ENCODE measurements at regions not wholly inside any gene's neighbourhood (a gene's known extent, or its start where the extent isn't known, plus 50 kb on each side); places are given as distances from the start of the nearest gene placed in this dataset.

GRCh38 chr5:60387051-60387440 lies 312.9 kb downstream of the DEPDC1B start:
- Histone ChIP-seq H2AFZ (ENCODE audit: low read length) (no peak overlapping the region), H3K27ac (ENCODE audit: extremely low read length, insufficient read depth, low read length) (no peak overlapping the region), H4K20me1 (ENCODE audit: insufficient read depth, low read length) (no peaks in the 10 kb centered on the region), H3K9ac (ENCODE audit: insufficient read depth, low read depth, low read length) (no peak overlapping the region), H3K79me2 (ENCODE audit: insufficient read depth, low read length) (no peaks in the 10 kb centered on the region), H3K4me3 (replicated peaks in 1 of 3; ENCODE audit: insufficient read depth in 1 of 3, low read depth in 2 of 3, low read length in 3 of 3) (no peak overlapping the region), H3K4me1 (ENCODE audit: insufficient read depth, low read length) (peaks cover 7% of the 10 kb centered on the region; the same call in 1 of the 2 replicates), H3K9me3 (ENCODE audit: low read length) (no peaks in the 10 kb centered on the region), H3K36me3 (replicated peaks in 1 of 2; ENCODE audit: control insufficient read depth in 1 of 2, insufficient read depth in 2 of 2, low read length in 2 of 2) (no peaks in the 10 kb centered on the region), H3K27me3 (ENCODE audit: control insufficient read depth in 1 of 2, insufficient read depth in 2 of 2, low read length in 2 of 2) (no peaks in the 10 kb centered on the region), H3K4me2 (ENCODE audit: low read depth, low read length) (no peak overlapping the region)
- DNase-seq (ENCODE audit: low spot score) (no peak), FAIRE-seq (no peak), ATAC-seq (no peak)
- CTCF ChIA-PET (ENCODE audit: low intra/inter-chr PET ratio, low total read pairs): no interaction called here
- in situ Hi-C loops (cut with HindIII; ENCODE audit: extremely low pct_ligation_motif_present, low pct_unique_long_range_greater_than_20kb) (loop anchor here (25.0 kb wide), 1 partner anchor 1000 kb away; no protein-coding TSS in a partner anchor), intact Hi-C loops (cut with micrococcal nuclease; ENCODE audit: unreplicated experiment) (loop anchor here (10.0 kb wide), 1 partner anchor 1002 kb away; no protein-coding TSS in a partner anchor)
- BruUV-seq (replicated peaks): no TSS peak
- peak; percentile 50 for TF ChIP-seq CREB1 (IDR thresholded peaks at IDR 0.05)
- no peak for TF ChIP-seq CREB1 (CRISPR knock-in tag; IDR thresholded peaks at IDR 0.05)
- no peak for TF ChIP-seq HNF1A (IDR thresholded peaks at IDR 0.05; ENCODE audit: low read depth)
- no peak for TF ChIP-seq HNF1A (CRISPR knock-in tag; IDR thresholded peaks at IDR 0.05; ENCODE audit: borderline replicate concordance)
- TF ChIP-seq ATF7 (IDR thresholded peaks at IDR 0.05): peak; percentile 44; the same call in 1 of the 2 replicates
- TF ChIP-seq ATF7 (CRISPR knock-in tag; IDR thresholded peaks at IDR 0.05): no peak
- TF ChIP-seq E2F5 (CRISPR knock-in tag; conservative IDR thresholded peaks at IDR 0.05): no peak
- POLR2A ChIA-PET: no interaction called here
- 63% methylated on average over 2 of the region's 2 CpGs for WGBS (ENCODE audit: low lambda C conversion rate)
